ENCODE measurements at regions not wholly inside any gene's neighbourhood (a gene's known extent, or its start where the extent isn't known, plus 50 kb on each side); places are given as distances from the start of the nearest gene placed in this dataset.
"Not testable (repeated sequence)": the region's sequence is repeated elsewhere in the genome, so short reads cannot be mapped to it uniquely, and the experiment has no call there.

- Histone ChIP-seq H3K4me1 (ENCODE audit: control insufficient read depth in 1 of 2, insufficient read depth in 2 of 2, low read length in 2 of 2) (no peaks in the 10 kb centered on the region), H3K27me3 (ENCODE audit: low read depth, low read length) (no peaks in the 10 kb centered on the region), H3K9me3 (ENCODE audit: control insufficient read depth in 1 of 2, low read length in 2 of 2) (no peaks in the 10 kb centered on the region), H3K36me3 (ENCODE audit: control insufficient read depth in 1 of 2, insufficient read depth in 2 of 2, low read length in 2 of 2) (no peaks in the 10 kb centered on the region), H3K27ac (ENCODE audit: low read length) (no peak overlapping the region), H3K4me3 (ENCODE audit: low read depth in 1 of 2, low read length in 2 of 2) (no peak overlapping the region)
Observed at GRCh38 chr3:145483992-145484391, 677.0 kb downstream of the PLOD2 start.

- no peaks in the 10 kb centered on the region for H3K9me3 ChIP-seq (ENCODE audit: control insufficient read depth in 1 of 2, low read length in 2 of 2)
- H3K4me3 ChIP-seq (ENCODE audit: low read depth in 1 of 2, low read length in 2 of 2): no peak overlapping the region
- no peaks in the 10 kb centered on the region for H3K27me3 ChIP-seq (ENCODE audit: low read depth, low read length)
- no peaks in the 10 kb centered on the region for H3K36me3 ChIP-seq (ENCODE audit: control insufficient read depth in 1 of 2, insufficient read depth in 2 of 2, low read length in 2 of 2)
- no peaks in the 10 kb centered on the region for H3K4me1 ChIP-seq (ENCODE audit: control insufficient read depth in 1 of 2, insufficient read depth in 2 of 2, low read length in 2 of 2)
- no peak overlapping the region for H3K27ac ChIP-seq (ENCODE audit: low read length)
Observed at GRCh38 chr3:145489011-145489410, 672.0 kb downstream of the PLOD2 start.

- no peaks in the 10 kb centered on the region for H3K9me3 ChIP-seq (ENCODE audit: control insufficient read depth in 1 of 2, low read length in 2 of 2)
- H3K27me3 ChIP-seq (ENCODE audit: low read depth, low read length): no peaks in the 10 kb centered on the region
- no peaks in the 10 kb centered on the region for H3K4me1 ChIP-seq (ENCODE audit: control insufficient read depth in 1 of 2, insufficient read depth in 2 of 2, low read length in 2 of 2)
- no peak overlapping the region for H3K27ac ChIP-seq (ENCODE audit: low read length)
- no peak overlapping the region for H3K4me3 ChIP-seq (ENCODE audit: low read depth in 1 of 2, low read length in 2 of 2)
- H3K36me3 ChIP-seq (ENCODE audit: control insufficient read depth in 1 of 2, insufficient read depth in 2 of 2, low read length in 2 of 2): no peaks in the 10 kb centered on the region
Observed at GRCh38 chr3:145490088-145491048, 670.6 kb downstream of the PLOD2 start.

DNA sequence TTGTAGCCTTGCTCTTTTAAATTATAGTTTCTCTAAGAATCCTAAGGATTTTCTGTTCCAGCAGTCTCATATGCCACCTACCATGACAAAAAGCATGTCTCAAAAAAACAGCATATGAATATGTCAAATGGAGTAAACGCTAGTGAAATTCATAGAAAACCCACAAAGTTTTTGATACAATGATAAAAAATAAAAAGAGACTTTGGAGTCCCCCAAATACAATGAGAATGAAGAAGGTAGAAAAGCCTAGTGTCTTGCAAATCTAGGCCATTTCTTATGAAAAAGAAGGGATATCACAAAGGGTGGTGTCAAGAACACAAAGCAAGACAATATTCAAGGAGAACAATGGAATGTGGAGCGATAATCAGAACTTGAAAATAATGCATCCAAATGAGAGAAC, 668.5 kb downstream of the PLOD2 start:
- no peaks in the 10 kb centered on the region for H3K4me1 ChIP-seq (ENCODE audit: control insufficient read depth in 1 of 2, insufficient read depth in 2 of 2, low read length in 2 of 2)
- no peak overlapping the region for H3K27ac ChIP-seq (ENCODE audit: low read length)
- no peak overlapping the region for H3K4me3 ChIP-seq (ENCODE audit: low read depth in 1 of 2, low read length in 2 of 2)

GRCh38 chr3:145517416-145517815, 643.6 kb downstream of the PLOD2 start:
- not testable (repeated sequence) for H3K4me3 ChIP-seq (ENCODE audit: low read depth in 1 of 2, low read length in 2 of 2); H3K27me3 ChIP-seq (ENCODE audit: low read depth, low read length); H3K4me1 ChIP-seq (ENCODE audit: control insufficient read depth in 1 of 2, insufficient read depth in 2 of 2, low read length in 2 of 2); H3K36me3 ChIP-seq (ENCODE audit: control insufficient read depth in 1 of 2, insufficient read depth in 2 of 2, low read length in 2 of 2); H3K27ac ChIP-seq (ENCODE audit: low read length); H3K9me3 ChIP-seq (ENCODE audit: control insufficient read depth in 1 of 2, low read length in 2 of 2)

More for the DNA sequence above, 668.5 kb downstream of the PLOD2 start:
- no peaks in the 10 kb centered on the region for H3K36me3 ChIP-seq (ENCODE audit: control insufficient read depth in 1 of 2, insufficient read depth in 2 of 2, low read length in 2 of 2)
- H3K27me3 ChIP-seq (ENCODE audit: low read depth, low read length): no peaks in the 10 kb centered on the region
- H3K9me3 ChIP-seq (ENCODE audit: control insufficient read depth in 1 of 2, low read length in 2 of 2): no peaks in the 10 kb centered on the region

GRCh38 chr3:145518639-145519038, 642.3 kb downstream of the PLOD2 start:
- H3K9me3 ChIP-seq (ENCODE audit: control insufficient read depth in 1 of 2, low read length in 2 of 2): no peaks in the 10 kb centered on the region
- H3K27me3 ChIP-seq (ENCODE audit: low read depth, low read length): no peaks in the 10 kb centered on the region
- H3K4me3 ChIP-seq (ENCODE audit: low read depth in 1 of 2, low read length in 2 of 2): no peak overlapping the region
- no peak overlapping the region for H3K27ac ChIP-seq (ENCODE audit: low read length)
- no peaks in the 10 kb centered on the region for H3K4me1 ChIP-seq (ENCODE audit: control insufficient read depth in 1 of 2, insufficient read depth in 2 of 2, low read length in 2 of 2)
- no peaks in the 10 kb centered on the region for H3K36me3 ChIP-seq (ENCODE audit: control insufficient read depth in 1 of 2, insufficient read depth in 2 of 2, low read length in 2 of 2)

- no peaks in the 10 kb centered on the region for H3K9me3 ChIP-seq (ENCODE audit: control insufficient read depth in 1 of 2, low read length in 2 of 2)
- H3K36me3 ChIP-seq (ENCODE audit: control insufficient read depth in 1 of 2, insufficient read depth in 2 of 2, low read length in 2 of 2): no peaks in the 10 kb centered on the region
- H3K4me1 ChIP-seq (ENCODE audit: control insufficient read depth in 1 of 2, insufficient read depth in 2 of 2, low read length in 2 of 2): no peaks in the 10 kb centered on the region
- no peak overlapping the region for H3K4me3 ChIP-seq (ENCODE audit: low read depth in 1 of 2, low read length in 2 of 2)
- no peak overlapping the region for H3K27ac ChIP-seq (ENCODE audit: low read length)
- H3K27me3 ChIP-seq (ENCODE audit: low read depth, low read length): no peaks in the 10 kb centered on the region
Observed at GRCh38 chr3:145519398-145520047, 641.5 kb downstream of the PLOD2 start.

GRCh38 chr3:145522179-145522578, 638.8 kb downstream of the PLOD2 start:
- H3K36me3 ChIP-seq (ENCODE audit: control insufficient read depth in 1 of 2, insufficient read depth in 2 of 2, low read length in 2 of 2): no peaks in the 10 kb centered on the region
- no peak overlapping the region for H3K27ac ChIP-seq (ENCODE audit: low read length)
- H3K27me3 ChIP-seq (ENCODE audit: low read depth, low read length): no peaks in the 10 kb centered on the region
- no peaks in the 10 kb centered on the region for H3K9me3 ChIP-seq (ENCODE audit: control insufficient read depth in 1 of 2, low read length in 2 of 2)
- H3K4me1 ChIP-seq (ENCODE audit: control insufficient read depth in 1 of 2, insufficient read depth in 2 of 2, low read length in 2 of 2): no peaks in the 10 kb centered on the region
- no peak overlapping the region for H3K4me3 ChIP-seq (ENCODE audit: low read depth in 1 of 2, low read length in 2 of 2)

DNA sequence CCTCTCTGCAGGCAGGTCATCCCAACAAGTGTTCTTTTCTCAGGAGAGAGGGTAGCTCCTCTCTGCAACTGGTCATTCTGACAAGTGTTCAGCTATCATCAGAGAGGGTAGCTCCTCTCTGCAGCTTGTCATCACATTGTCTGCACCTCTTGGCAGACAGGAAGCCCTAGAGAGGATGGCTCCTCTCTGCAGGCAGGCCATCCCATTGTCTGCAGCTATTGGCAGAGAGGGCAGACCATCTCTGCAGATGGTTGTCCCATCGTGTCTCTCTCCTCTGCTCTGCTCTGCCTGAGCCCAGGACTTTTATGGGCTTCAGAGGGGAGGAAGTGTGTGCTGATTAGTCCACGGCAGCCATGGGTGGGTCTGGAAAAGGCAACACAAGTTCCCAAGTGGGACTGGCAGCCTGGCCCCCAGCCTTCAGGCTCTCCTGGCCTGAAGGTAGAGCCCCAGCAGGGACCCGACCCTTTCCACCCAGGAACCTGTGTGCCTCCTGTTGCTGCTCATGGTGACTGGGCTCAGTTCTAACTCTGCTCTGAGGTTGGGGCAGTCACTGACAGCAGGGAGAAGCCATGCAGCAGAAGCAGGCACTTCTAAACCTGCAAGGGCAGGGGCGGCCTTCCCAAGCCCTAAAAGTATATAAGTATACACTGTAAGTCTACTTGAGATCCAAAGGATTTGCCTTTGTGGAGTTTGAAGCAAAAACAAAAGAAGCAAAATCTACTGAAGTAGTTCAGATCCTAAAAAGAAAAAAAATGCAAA, 637.9 kb downstream of the PLOD2 start:
- H3K9me3 ChIP-seq (ENCODE audit: control insufficient read depth in 1 of 2, low read length in 2 of 2): no peaks in the 10 kb centered on the region
- no peaks in the 10 kb centered on the region for H3K4me1 ChIP-seq (ENCODE audit: control insufficient read depth in 1 of 2, insufficient read depth in 2 of 2, low read length in 2 of 2)
- H3K36me3 ChIP-seq (ENCODE audit: control insufficient read depth in 1 of 2, insufficient read depth in 2 of 2, low read length in 2 of 2): no peaks in the 10 kb centered on the region
- H3K27me3 ChIP-seq (ENCODE audit: low read depth, low read length): no peaks in the 10 kb centered on the region
- H3K27ac ChIP-seq (ENCODE audit: low read length): no peak overlapping the region
- no peak overlapping the region for H3K4me3 ChIP-seq (ENCODE audit: low read depth in 1 of 2, low read length in 2 of 2)

- Histone ChIP-seq H3K9me3 (ENCODE audit: control insufficient read depth in 1 of 2, low read length in 2 of 2) (no peaks in the 10 kb centered on the region), H3K4me3 (ENCODE audit: low read depth in 1 of 2, low read length in 2 of 2) (no peak overlapping the region), H3K4me1 (ENCODE audit: control insufficient read depth in 1 of 2, insufficient read depth in 2 of 2, low read length in 2 of 2) (no peaks in the 10 kb centered on the region), H3K27ac (ENCODE audit: low read length) (no peak overlapping the region), H3K27me3 (ENCODE audit: low read depth, low read length) (no peaks in the 10 kb centered on the region), H3K36me3 (ENCODE audit: control insufficient read depth in 1 of 2, insufficient read depth in 2 of 2, low read length in 2 of 2) (no peaks in the 10 kb centered on the region)
Observed at GRCh38 chr3:145531548-145531947, 629.4 kb downstream of the PLOD2 start.

- Histone ChIP-seq H3K27ac (ENCODE audit: low read length) (no peak overlapping the region), H3K9me3 (ENCODE audit: control insufficient read depth in 1 of 2, low read length in 2 of 2) (no peaks in the 10 kb centered on the region), H3K4me3 (ENCODE audit: low read depth in 1 of 2, low read length in 2 of 2) (no peak overlapping the region), H3K27me3 (ENCODE audit: low read depth, low read length) (no peaks in the 10 kb centered on the region), H3K36me3 (ENCODE audit: control insufficient read depth in 1 of 2, insufficient read depth in 2 of 2, low read length in 2 of 2) (no peaks in the 10 kb centered on the region), H3K4me1 (ENCODE audit: control insufficient read depth in 1 of 2, insufficient read depth in 2 of 2, low read length in 2 of 2) (no peaks in the 10 kb centered on the region)
Observed at GRCh38 chr3:145533696-145534095, 627.3 kb downstream of the PLOD2 start.

All from muscle layer of duodenum (tissue), 2 donors.